T1000 (cell line): ENCODE measurements at regions not wholly inside any gene's neighbourhood (a gene's known extent, or its start where the extent isn't known, plus 50 kb on each side); places are given as distances from the start of the nearest gene placed in this dataset.
"Not testable (repeated sequence)": the region's sequence is repeated elsewhere in the genome, so short reads cannot be mapped to it uniquely, and the experiment has no call there.

Experiments used
- DNase-seq: peaks from one replicate; lab custom pipeline; 2025; ENCODE audit warnings: mixed read lengths; lab: John Stamatoyannopoulos, UW

DNA sequence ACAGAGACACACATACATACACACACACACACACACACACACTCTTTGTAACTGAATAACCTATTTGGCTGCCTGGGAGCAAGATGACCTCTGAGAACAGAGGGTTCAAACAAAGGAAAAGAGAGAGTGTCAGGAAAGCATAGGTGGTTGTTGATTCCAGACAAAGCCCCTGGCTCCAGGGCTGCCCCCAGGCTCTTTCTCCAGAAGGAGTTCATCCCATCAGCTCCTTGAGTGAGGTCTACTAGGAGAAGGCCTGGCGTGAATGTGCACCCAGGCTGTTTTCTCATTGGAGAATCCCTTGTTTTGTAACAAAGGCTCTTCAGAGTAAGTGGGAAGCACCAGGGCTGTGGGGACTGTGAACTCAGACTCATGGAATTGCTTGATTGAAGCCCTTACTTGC is 151.9 kb downstream of the EMP1 start:
- DNase-seq = no peak

DNA sequence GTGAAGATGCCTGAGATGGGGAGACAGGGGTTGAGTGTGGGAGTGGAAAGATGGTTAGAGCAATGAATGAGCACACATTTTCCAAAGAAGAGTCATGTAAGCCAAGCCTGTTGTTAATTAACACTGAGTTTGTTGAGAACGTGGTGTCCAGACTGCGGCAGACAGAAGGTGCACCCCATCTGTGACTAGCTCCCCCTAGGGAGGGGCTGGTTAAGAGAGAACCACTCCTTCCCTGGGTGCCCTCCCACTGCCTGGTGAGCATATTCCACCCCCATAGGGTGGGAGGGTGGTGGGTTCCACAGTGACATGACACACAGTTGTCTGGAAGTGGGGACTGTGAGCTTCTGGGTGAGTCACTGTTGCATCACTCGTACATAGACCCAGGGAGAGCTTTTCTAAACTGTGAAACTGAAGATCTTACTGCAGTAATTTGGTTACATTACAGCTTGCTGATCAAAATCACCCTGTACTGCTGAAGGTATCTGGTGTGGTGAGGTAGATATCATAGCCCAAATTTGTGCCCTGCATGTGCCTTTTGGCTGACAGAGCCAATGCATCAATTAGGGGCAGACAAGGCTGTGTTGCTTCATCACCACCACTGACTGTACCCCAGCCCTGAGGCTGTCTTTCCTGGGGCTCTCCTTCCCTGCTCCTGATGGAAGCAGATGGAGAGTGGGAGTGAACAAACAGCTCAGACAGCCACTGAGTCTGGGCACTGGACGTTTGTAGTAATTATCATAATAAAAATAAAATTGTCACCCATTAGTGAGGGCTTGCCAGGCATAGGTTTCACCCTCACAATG is 150.9 kb downstream of the EMP1 start:
- peak; percentile 62 for DNase-seq

DNA sequence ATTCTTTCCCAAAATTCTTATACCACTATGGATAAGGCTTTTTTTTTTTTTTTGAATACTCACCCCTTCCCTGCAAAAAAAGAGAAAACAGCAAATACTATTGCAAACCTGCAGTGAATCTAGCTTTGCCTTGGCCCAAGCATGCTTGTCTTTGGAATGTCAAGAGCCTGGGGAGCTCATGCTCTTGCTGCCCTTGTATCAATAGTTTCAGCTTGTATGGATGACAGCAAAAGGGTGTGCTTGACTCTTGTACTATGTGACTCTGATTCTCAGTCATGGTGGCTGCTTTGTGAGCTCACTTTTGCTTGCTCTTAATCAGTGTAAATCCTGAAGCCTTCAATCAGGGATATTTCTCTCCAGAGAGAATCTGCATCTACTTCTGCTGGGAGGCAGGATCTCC is 149.2 kb downstream of the EMP1 start:
- DNase-seq = no peak

DNA sequence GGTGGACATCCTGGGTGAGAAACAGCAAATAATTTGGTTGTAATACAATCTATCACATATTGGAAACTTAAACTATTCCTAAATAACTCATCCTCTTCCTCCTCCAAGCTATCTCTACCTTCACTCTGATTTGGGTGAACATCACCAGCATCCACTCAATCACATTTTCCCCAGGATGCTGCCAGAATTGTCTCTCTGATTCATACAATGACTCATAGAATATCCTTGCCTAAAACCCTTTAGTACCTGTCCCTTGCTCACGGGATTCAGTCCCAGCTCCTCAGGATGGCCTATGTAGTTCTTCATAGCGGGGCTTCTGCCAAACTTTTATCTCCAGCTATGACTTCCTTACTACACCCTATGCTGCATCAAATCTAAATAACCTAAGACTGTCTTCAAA is 146.8 kb downstream of the EMP1 start:
- no peak for DNase-seq

DNA sequence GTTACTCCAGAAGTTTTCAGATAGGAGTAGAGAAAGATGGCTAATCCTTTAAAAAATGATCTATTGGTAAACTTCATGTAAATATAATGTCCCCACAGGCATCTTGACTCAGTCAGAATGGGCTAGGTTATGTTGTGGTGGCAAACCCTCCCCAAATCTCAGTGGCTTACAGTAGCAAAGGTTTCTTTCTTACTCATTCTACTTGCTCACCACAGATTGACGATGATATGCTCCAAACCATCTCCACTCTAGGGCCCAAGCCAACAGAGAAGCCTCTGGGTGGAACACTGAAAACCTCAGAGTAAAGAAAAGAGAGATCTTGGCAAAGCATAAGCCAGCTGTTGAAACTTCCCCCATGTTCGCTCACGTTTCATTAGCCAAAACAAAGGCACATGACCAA is 146.4 kb downstream of the EMP1 start:
- no peak for DNase-seq

DNA sequence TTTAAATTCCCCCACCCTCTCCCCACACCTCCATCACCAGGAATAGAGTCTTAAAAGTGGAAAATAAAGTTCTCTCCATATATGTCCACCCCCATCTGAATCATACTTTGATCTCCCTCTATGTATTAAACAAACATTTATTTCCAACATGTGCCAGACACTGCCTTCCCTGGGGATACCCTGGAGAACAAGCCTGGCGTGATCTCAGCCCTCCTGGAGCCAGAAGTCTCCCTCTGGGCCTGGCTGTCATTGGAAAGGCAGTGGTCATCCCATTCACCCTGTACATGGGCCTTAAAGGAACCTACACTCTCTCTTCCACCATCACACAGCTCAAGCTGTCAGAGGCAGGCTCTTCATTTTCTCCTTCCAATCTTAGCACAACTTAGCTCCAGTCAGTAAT is 143.6 kb downstream of the EMP1 start:
- DNase-seq = no peak

DNA sequence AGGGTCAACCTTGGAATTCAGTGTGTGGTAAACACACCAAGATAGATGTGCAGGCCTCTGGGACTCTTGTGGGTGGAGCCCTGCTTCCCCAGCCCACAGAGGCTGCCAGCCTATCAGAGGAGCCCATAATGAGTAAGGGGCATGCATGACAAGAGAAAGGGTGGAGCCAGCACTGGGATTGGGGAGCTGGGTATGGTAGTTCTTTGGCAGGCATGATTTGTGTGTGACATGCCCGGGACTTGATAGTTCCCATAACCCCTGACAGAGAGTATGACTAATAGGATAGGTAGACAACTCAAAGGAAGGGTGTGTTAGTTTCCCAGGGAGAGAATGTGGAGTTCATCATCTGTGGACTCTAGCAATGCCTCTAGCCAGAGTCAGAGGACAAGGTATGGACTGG is 143.0 kb downstream of the EMP1 start:
- DNase-seq = peak; percentile 42

DNA sequence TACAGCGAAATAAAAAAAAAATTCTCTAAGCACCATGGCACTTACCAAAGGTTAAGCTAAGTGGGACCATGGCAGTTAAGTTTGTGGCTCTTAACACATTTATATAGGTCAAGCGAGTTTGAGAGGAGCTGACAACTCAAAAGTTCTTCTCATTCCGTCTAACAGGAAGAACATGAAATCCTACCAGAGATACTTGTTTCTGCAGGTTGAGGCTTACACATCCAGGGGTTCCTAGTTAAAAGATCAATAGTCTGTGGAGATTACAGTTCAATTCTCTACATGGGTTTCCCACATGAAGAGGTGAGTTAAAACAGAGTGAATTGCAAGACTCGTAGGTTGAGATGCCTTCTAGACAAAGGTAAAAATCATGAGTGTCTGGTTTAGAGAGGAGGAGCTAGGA is 142.6 kb downstream of the EMP1 start:
- no peak for DNase-seq

DNA sequence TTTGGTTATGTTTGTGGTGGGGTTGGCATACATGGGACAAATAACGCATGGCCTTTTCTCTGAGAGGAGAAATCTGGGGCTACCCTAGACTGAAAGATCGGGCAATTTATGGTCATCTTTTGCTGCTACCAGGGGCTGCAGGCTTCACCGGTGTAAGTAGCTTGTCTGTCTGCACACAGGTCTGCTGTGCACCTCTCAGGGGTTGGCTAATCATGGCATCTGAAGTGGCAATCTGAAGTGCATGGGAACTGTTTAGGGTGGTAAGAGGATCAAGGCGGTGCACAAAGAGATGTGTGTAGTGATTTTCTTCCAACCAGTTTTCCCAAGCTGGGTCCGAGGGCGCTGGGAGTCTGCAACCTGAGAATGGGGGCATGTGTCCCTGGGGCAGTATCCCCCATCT is 141.3 kb downstream of the EMP1 start:
- no peak for DNase-seq

DNA sequence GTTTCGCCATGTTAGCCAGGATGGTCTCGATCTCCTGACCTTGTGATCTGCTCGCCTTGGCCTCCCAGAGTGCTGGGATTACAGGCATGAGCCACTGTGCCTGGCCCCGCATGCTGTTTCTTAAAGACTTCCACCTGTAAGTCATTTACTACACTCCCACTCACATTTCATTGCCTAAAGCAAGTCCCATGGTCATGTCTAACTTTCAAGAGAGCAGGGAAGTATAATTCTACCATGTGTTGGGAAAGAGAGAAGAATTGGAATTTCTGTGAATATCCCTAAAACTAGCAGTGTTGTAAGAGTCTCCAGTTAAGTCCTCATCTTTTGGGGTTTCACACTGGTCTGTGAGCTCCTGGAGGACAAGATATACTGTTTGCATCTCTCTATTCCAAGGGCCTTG is 139.7 kb downstream of the EMP1 start:
- DNase-seq = no peak

DNA sequence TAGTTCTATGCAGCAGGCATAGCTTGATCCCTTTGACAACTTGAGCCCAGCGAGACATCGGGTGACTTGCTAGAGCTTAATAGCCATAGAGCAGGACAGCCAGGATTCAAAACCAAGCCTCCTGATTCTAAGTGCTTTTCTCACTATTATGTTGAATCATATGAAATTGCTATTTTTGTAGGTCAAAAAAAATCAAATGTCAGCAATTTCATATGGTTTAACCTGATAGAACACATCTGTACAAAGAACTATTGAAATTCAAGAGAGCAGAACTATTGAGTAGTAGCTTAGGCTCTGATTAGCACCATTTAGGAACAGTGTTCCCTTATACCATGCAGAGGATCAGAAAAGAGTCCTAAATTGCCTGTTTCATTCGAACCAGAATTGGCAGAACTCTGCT is 132.0 kb downstream of the EMP1 start:
- DNase-seq = no peak

DNA sequence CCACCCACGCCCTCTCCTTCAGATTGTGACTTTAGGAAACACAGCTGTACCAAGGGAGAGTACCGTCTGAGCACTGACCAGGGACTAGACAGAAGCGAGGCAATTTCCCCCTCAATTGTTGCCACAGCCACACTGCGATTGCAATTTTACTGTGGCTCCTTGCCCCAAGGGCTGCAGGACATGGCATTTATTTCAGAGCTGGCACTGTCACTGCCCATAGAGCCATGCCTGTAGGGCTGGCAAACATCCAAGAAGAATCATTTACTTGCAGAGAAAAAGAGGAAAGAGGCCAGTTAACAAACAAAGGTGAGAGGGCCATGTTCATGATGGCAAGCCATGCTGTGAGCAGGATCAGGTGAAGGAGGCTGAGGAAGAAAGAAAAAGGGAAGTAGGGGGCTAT is 129.6 kb downstream of the EMP1 start:
- no peak for DNase-seq

DNA sequence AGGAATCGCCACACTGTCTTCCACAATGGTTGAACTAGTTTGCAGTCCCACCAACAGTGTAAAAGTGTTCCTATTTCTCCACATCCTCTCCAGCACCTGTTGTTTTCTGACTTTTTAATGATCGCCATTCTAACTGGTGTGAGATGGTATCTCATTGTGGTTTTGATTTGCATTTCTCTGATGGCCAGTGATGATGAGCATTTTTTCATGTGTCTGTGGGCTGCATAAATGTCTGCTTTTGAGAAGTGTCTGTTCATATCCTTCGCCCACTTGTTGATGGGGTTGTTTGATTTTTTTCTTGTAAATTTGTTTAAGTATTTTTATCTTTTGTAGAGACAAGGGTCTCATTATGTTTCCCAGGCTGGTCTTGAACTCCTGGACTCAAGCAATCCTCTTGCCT is 128.5 kb downstream of the EMP1 start:
- DNase-seq = not testable (repeated sequence)

DNA sequence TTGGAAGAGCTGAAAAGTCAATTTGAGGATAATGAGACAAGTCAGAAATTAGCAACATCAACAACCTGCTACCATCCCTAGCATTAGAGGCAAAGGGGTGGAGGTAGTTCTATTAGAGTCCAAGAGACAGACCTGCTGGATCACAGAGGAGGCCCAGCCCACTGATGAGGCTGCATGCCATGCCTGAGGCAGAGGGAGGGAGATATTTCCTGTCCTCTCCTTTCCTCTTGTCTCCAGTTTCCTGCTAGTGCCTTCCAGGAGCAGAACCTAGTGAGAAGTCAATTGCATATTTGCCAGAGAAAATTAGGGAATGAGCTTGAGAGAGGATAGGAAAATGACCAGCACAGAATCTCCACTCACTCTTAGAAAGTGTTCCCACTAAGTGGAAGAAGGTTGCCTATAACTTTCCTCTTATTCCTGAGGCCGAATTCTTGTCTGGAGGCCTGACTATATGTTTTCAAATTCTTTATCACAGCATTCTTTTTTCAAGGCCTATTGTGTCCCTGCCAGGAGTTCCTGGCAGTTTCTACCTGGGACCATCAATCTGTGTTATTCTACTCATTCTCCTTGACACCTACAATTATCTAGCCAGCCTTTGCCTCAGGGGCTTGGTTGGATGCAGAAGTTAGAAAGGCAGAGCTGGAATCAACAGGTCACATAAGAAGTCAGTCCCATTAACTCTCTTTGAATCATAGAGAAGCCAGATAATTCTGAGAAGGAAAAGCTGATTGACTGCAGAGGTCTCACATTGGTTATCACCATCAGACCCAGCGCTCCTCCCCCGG is 121.9 kb downstream of the EMP1 start:
- no peak for DNase-seq

DNA sequence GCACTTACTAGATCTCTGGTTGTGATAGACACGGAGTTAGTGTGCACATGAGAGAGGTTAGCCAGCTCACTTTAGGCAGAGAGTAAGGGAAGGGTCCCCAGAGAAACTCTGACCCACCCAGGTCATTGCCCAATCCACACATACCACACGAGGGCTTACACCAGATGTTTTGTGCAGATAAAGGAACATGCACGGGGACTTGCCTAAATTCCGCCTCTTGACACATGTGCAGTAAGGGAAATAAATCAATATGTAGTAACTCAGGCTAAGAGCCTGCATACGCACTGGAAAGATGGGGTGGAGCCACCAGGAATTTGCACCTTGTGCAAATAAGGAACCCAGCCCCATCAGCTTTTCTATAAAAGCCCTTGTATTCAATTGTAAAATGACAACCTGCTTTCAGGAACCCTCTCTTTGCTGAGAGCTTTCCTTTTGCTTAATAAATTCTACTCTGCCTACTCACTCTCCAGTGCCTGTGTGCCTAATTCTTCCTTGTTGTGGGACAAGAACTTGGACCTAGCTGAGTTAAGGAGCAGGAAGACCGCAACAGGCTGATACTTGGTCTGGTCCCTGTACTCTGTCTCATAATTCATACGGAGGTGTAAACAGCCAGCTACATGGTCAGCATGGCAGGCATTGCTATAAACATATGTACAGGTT is 120.2 kb downstream of the EMP1 start:
- no peak for DNase-seq

DNA sequence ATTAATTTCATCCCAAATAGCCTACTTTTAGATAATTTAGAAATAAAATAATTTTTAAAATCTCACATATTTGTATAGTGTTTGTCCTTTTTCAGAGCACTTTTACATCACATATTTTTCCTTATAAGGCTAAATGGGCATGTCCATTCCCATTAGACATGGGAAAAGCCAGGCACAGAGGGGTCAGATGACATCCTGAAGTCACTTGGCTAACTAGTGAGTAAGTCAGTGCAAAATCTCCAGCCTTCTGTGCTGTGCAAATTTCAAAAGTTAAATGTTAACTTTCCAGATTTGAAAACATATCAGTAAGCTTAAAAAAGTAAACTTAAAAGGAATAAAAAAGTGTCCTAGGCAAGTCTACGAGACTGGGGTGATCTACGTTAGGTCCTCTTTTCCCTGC is 117.4 kb downstream of the EMP1 start:
- no peak for DNase-seq

DNA sequence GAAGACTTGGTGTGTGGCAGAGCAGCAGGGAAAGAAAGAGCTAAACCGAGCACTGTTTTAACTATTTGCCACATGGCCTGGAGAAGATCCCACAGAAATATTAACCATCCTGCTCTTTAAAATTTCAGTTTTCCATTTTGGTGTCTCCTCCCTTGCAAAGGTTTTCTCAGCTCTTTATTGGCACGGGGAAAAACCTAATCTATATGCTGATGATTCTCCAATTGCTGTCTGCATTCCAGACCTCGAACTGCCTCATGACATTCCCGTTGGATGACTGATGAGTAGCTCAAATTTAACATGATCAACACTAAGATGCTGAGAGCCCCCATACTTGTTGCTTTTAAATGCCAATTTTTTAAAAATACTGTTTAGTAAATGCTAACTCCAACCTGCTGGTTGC is 115.0 kb downstream of the EMP1 start:
- no peak for DNase-seq

DNA sequence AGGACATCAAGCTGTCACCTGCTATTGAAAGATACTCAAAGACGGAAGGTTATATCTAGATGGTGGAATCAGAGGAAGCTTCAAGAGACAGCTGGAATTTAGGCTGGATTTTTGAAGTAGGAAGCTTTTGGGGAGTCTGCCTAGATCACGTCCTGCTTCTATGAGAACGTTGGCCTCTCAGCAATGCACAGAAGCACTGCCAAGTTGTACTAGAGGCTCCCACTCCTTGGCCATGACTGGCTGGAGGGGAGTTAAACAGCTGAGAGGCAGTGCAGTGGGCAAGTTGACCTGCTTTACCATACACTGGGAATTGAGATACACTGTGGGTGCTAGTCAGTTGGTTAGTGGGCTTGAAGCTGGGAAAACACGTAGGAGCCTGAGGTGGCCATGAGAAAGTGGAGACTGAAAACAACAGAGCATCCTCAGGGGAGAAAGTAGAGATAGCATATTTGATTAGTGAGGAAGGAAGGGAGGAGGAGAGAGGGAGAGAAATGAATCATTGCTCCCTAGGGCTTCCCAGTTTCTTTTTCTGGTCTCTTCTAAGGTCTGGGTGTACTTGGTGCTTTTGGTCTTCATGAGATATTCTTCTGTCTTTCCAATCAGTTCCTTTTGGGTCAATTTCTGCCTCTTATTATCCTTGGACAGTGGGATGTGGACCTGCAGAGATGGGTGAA is 110.8 kb downstream of the EMP1 start:
- DNase-seq = no peak

DNA sequence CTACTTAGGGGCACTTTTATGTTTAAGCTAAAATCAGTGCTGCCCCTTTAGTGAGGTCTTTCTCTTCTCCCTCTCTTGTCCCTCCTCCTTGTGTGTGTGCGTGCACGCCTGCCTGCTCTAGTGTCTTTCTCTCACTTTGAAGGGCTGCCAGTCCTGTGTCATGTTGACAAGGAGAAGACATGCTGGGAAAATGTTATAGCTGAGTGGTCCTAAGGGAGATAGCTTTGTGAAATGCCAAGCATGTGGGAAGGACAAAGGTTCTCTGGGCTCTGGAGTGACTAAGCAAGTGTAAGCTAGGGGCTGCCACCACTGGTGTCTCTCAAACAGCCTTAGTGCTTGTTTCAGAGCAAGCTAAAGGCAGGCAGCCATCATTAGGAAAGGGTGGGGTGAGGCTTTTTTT is 108.4 kb downstream of the EMP1 start:
- DNase-seq = no peak

DNA sequence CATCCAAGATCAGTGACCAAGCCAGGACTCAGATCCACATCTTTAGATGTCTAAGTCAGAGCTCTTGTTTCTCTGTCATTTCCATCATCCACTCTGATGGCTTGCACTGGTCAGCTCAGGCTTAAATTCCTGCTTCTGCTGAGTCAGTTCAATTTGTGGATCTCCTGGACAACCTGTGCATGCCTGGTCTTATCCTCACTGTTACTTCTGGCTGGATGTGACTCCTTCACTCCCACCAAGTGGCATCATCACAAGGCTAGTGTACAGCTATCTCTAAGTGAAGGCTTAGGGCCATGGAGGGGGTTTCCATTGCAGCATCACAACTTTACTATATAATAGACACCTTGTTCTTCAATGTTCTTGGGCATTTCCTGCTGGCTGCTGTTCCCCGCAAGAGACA is 102.9 kb downstream of the EMP1 start:
- DNase-seq = no peak

DNA sequence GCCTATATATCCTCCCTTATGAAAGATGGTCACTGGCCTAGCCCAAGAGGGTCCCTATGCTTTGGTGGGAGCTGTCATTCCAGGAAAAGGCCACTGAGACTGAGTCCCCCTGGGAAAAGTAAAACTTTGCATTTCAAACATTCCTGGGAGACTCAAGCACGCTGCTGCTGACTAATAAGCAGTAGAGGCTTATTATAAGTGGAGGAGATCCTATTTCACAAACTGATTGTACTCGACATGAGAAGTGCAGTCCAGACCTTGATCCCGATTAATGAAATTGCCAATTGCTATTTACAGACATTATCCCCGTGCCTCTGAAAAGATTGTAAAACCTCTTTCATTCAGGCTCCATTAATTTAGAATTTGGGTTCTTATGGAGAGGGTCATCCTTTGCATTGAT is 96.6 kb downstream of the EMP1 start:
- DNase-seq = no peak

DNA sequence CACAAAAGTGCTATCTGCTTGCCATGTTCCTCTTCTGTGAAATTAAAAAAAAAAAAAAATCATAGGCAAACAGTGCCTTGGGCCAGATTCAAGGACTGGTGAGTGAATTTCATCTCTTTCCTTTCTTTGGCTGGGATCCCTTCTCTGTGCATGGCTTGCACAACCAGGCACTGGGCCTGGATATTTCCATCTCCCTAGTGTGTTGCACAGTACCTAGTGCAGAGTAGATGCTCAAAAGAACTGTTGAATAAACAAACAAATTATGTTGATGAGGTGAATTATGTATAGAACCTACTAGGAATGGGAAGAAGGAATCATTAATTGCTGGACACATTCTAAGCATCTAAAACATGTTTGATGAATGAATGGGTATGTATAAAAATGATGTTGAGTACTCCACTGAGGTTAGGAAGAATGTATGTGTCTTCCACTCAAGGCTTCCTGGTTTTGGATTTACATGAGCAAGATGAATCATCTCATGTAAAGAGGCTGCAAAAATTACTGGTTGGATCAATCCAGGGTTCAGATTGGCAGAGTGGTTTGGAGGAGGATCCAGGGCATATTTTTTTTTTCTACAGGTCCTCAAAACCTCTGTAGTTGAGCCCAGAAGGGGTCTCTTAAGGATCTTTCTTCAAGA is 93.2 kb downstream of the EMP1 start:
- no peak for DNase-seq
